HK-2 (cell line): ENCODE measurements at regions not wholly inside any gene's neighbourhood (a gene's known extent, or its start where the extent isn't known, plus 50 kb on each side); places are given as distances from the start of the nearest gene placed in this dataset.

Experiments used
- DNase-seq: peaks from one replicate; pipeline ENCODE4 v3.0.0-alpha.2; 2018; ENCODE audit not compliant: unreplicated experiment

- no peak for DNase-seq
Observed at GRCh38 chr15:61682891-61683735, 377.1 kb downstream of the VPS13C start.

- no peak for DNase-seq
Observed at GRCh38 chr15:61681676-61682075, 378.6 kb downstream of the VPS13C start.

GRCh38 chr15:61681038-61681418 is 379.2 kb downstream of the VPS13C start:
- DNase-seq = no peak

- DNase-seq = no peak
Observed at GRCh38 chr15:61680260-61681037, 379.8 kb downstream of the VPS13C start.

- DNase-seq = no peak
Observed at GRCh38 chr15:61671736-61672135, 388.5 kb downstream of the VPS13C start.

- no peak for DNase-seq
Observed at GRCh38 chr15:61668444-61668843, 391.8 kb downstream of the VPS13C start.

GRCh38 chr15:61661791-61662190 is 398.5 kb downstream of the VPS13C start:
- DNase-seq = no peak

- DNase-seq = no peak
Observed at GRCh38 chr15:61660579-61660978, 399.7 kb downstream of the VPS13C start.

- no peak for DNase-seq
Observed at GRCh38 chr15:61659566-61660190, 400.6 kb downstream of the VPS13C start.

- no peak for DNase-seq
Observed at GRCh38 chr15:61657461-61657860, 402.8 kb downstream of the VPS13C start.

- no peak for DNase-seq
Observed at GRCh38 chr15:61656391-61656790, 403.9 kb downstream of the VPS13C start.

GRCh38 chr15:61655881-61656280 is 404.4 kb downstream of the VPS13C start:
- DNase-seq = no peak

GRCh38 chr15:61654918-61655317 is 405.3 kb downstream of the VPS13C start:
- no peak for DNase-seq

GRCh38 chr15:61654002-61654740 is 406.1 kb downstream of the VPS13C start:
- no peak for DNase-seq

GRCh38 chr15:61653110-61653509 is 407.1 kb downstream of the VPS13C start:
- DNase-seq = no peak

GRCh38 chr15:61651267-61651666 is 409.0 kb downstream of the VPS13C start:
- DNase-seq = no peak

- no peak for DNase-seq
Observed at GRCh38 chr15:61649046-61649445, 411.2 kb downstream of the VPS13C start.

- DNase-seq = no peak
Observed at GRCh38 chr15:61644550-61644949, 415.4 kb upstream of the RORA start.

GRCh38 chr15:61641645-61642044 is 412.5 kb upstream of the RORA start:
- no peak for DNase-seq

- no peak for DNase-seq
Observed at GRCh38 chr15:61640756-61641155, 411.7 kb upstream of the RORA start.

GRCh38 chr15:61639491-61639890 is 410.4 kb upstream of the RORA start:
- no peak for DNase-seq

GRCh38 chr15:61634837-61635236 is 405.7 kb upstream of the RORA start:
- DNase-seq = no peak
